MM.1S (cell line): ENCODE measurements at regions not wholly inside any gene's neighbourhood (a gene's known extent, or its start where the extent isn't known, plus 50 kb on each side); places are given as distances from the start of the nearest gene placed in this dataset.

ENCODE experiments used
- CTCF ChIP-seq: fragments of 300-600 bp; sonication (generic); IDR thresholded peaks from 2 replicates; pipeline ENCODE4 v1.5.1; 2016; ENCODE audit warnings: antibody characterized with exemption, low read length, mixed read lengths
- EZH2 ChIP-seq: fragments of 300-600 bp; sonication (generic); optimal IDR thresholded peaks from 2 replicates; pipeline ENCODE3; 2017; ENCODE audit warnings: low read depth, mild to moderate bottlenecking, antibody characterized with exemption, low read length, mixed read lengths
- EZH2phosphoT487 ChIP-seq: fragments of 300-600 bp; sonication (generic); IDR thresholded peaks from 2 replicates; pipeline ENCODE4 v1.6.1; 2018; ENCODE audit warnings: antibody characterized with exemption, low read length

DNA sequence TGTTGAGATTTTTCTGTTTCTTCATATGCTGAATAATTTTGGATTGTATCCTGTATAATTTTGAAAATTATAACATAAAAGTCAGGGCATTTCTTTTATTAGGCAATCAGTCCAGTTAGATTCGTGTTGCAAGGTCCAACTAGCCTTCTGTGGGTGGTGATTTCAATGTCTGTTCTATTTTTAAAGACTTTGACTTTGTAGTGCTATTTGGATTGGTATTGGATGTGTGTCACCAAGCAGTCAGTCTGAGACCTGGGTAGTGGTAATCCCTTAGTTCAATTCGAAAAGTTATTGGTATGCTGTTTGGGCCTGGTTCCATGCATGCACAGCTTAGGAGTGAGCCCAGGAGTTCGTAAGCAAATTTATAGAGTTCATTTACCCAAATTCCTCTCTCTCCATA, 82.2 kb downstream of the EPDR1 start:
- TF ChIP-seq CTCF (no peak), EZH2phosphoT487 (no peak), EZH2 (no peak)
